OCI-M1 (cell line): ENCODE measurements at regions not wholly inside any gene's neighbourhood (a gene's known extent, or its start where the extent isn't known, plus 50 kb on each side); places are given as distances from the start of the nearest gene placed in this dataset.

Experiments
- DNase-seq: peaks from one replicate; lab custom pipeline; 2025; lab: John Stamatoyannopoulos, UW

DNA sequence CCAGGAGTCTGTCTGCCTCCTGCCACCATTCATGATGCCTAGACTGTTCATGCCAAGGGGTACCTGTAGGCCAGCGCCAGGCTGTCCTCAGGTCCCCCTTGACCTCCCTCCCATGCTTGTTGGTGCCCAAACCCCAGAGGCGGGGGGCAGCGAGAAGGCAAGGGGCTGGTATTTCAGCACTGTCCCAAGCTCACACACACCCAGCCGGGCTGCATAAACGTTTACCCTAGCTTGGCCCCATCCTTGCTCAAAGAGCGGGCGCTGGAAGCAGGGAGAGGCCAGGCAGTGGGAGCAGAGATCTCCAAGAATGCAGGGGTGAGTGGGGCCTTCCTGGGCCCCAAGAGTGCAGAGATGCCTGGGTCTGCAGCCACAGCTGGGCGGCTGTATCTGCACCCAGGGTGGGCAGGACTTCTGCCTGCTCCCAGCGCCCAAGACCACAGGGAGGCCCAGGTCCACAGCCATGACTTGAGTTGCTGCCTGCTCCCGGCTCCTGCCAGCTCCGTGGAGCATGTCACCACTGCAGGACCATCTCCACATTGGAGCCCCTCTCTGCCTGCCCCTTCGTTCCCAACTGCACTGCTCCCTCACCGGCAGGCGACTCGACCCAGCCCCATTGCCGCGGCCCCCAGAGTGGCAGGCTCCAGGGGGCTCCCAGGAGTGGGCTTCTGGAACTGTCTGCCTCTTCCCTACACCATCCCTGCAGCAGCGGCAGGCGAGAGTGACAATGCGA lies 616.6 kb downstream of the METTL4 start:
- no peak for DNase-seq

DNA sequence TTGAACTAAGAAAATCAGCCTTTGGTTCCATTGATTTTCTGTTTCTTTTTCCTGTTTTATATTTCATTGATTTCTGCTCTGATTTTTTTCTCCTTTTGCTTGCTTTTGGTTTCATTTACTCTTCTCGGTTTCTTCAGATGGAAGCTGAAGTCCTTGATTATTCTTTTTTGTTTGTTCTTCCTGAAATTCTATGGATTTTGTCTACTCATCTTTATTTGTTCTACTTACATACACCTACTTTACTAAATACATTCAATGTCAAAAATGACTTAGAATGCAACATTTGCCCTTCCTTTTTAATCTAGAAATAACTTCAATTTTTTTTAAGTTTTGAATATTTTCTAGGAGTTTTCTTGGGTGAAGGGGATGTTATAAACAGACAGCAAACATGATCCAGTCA lies 612.5 kb downstream of the METTL4 start:
- no peak for DNase-seq

DNA sequence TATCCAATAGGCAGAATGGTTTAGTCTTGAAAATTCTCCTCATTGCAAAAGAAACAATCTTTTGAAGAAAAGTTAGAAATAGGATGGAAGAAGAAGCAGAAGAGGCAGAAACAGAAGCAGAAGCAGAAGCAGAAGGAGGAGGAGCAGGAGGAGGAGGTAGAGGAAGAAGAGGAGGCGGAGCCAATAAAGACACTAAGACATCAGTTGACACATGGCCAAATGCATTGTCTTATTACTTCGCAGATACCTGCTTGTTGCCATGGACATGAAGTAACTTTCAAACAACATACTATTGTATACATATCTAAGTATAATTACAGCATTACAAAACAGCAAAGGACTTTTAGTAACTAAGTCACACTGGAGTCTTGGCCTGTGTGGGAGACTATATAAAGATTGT lies 606.3 kb downstream of the METTL4 start:
- DNase-seq = no peak

DNA sequence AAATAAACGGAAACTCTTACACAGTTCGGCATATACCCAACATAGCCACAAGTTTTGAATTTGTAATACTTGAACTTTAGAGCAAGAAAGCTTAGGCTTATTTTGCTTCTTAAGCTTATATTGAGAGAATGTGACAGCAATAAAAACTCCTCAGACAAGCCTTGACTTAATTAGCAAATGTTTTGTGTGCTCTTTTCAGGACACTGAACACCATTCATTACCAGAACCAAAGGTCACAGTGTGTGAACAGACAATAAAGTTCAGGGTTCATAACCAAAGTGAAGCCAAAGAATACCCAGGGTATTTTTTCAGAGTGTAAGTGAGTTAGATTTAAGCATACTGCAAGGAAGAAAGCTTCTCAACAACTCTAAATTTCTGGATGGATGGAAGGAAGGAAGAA lies 605.8 kb downstream of the METTL4 start:
- DNase-seq = no peak

DNA sequence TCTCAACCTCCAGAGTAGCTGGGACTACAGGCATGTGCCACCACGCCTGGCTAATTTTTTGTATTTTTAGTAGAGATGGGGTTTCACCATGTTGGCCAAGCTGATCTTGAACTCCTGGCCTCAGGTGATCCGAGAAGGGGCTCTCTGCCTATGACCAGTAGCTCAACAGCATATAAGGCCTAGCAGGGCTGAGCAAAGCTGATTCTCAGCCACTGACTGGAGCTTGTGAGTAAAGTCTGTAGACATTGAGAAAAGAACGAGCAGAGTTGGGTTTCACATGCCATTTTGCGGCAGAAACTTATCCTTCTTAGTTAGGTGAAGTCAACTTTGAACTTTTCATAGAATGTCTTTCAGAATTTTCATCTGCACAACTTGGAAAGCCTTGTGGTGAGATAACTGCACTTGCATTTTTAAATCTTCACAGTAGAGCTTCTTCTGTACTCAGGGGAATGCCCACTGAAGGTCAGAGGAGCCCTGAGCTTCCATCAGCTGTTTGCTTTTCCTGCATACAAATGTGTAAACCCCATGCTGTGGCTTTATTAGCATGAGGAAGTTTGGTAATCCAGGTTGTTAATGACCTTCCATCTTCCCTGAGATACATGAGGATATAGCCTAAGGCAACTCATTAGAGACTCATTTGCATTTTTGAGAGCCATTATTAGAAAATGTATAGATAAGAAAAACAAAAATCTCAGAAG lies 602.4 kb downstream of the METTL4 start:
- DNase-seq = no peak

DNA sequence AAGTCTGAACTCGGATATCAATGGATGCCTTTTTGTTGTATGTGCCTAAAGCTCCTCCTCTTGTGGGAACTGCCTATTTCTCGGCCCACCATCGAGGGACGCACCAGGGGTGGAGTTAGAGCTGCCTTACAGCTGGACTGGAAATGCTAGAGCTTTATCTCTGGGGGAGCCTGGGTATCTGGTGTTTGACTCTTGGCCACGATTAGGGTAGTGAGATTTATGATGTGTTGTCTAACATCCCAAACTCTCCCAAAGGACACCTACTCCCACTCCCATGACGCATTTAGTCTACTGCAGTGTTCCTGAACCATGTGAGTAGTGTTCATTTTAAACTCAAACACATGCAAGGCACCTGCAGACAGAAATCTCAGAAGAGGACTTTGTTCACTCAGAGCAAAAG lies 594.8 kb downstream of the METTL4 start:
- DNase-seq = no peak

GRCh38 chr18:1982056-1982455 lies 589.2 kb downstream of the METTL4 start:
- no peak for DNase-seq

GRCh38 chr18:1983746-1984515 lies 587.4 kb downstream of the METTL4 start:
- no peak for DNase-seq

- no peak for DNase-seq
These were observed 577.4 kb downstream of the METTL4 start for GRCh38 chr18:1993866-1994265.

- peak; percentile 73 for DNase-seq
These were observed 576.8 kb downstream of the METTL4 start for GRCh38 chr18:1994471-1994870.

DNA sequence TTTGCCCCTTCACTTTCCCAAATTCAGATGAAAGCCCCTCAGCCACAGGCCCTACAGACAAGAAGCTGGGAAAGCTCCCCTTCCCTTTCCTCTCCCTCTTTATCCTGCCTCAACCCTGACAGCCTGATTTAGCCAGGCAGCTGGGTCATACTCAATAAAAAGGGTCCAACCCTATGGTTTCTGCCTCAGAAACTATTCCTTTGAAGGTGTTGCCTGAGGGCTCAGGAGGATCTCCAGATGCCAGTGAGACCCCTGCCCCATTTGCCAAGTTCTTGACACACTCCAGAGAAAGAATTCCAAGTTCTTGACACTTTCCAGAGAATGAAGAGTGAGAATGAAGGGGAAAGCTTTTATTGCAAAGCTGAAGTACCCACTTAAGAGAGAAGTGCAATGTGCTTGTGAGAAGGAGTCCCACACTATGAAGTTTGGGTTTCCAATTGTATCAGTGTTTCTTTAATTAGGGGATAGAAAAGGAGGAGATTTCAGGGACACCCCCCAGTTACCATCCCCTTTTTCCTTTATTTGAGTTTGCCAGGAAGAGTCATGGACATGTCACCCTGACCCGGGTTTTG lies 576.2 kb downstream of the METTL4 start:
- DNase-seq = no peak

DNA sequence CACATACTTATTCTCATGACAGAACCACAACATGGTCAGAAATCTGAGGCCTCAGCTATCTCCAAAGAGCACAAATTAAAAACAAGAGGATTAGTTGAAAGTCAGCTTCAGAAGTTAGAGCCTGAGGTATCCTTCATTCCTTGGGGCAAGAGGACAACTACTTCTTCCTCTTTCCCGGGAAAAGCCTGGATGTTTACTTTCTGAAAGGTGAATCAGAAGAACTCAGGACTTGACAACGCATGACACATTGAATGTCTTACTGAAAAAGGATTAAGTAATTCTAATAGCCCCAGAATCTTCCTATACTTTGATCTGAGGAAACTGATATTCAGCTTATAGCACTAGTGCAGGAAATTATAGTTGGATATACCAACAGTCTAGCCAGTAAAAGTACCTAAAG lies 573.2 kb downstream of the METTL4 start:
- no peak for DNase-seq

DNA sequence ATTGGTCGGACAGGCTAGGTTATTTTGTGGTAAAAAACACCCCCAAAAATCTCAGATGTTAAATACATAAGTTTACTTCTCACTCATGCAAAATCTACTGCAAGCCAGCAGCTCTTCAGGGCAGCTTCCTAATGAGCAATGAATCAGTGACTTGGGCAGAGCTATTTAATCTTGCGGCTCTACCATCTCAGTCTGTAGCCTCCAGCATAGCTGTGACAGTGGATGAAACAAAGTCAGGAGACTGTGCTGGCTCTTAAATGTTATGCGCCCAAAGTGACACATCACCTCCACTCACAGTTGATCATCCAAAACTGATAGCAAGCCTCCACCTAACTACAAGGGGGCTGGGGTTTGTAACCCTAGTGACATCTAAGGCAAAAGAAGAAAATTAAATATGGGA lies 571.9 kb downstream of the METTL4 start:
- no peak for DNase-seq

DNA sequence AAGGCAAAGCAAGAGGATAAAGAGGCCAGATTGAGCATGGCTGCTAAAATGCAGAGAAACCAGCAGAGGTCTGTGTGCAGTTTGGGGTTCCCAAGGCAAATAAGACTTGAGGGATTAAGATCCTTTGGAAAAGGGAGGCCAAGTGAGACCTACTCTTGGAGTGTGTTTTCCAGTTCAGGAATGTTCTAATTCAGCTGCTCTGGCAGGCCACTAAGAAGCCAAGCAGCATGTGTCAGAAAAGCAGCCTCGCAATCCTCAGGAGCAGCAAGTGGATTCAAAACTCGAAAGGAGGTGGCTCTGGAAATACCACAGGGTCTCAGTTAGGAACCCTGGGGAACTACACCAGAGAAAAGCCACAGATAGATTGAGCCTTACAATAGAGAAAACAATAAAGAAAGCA lies 569.2 kb downstream of the METTL4 start:
- peak; percentile 77 for DNase-seq

DNA sequence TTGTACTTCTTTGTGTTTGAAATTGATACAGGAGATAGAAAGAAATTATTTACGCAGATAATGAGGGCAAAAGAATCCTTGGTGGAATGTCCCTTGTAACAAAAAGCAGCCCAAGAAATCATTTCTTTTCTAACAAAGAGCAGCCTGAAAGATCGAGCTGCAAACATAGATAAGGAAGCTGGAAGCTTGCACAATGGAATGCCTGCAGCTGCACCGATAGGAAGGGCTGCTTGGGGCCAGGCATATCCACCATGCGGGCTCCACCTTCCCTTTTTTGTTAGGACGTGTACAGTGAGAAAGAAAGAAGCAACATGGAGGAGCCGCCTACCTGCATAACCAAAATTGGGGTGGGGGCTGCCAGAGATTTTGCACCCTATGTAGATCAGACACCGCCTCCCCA lies 568.7 kb downstream of the METTL4 start:
- peak; percentile 94 for DNase-seq

GRCh38 chr18:2009942-2010697 lies 561.2 kb downstream of the METTL4 start:
- DNase-seq = no peak

- DNase-seq = no peak
These were observed 544.3 kb downstream of the METTL4 start for GRCh38 chr18:2027016-2027415.

DNA sequence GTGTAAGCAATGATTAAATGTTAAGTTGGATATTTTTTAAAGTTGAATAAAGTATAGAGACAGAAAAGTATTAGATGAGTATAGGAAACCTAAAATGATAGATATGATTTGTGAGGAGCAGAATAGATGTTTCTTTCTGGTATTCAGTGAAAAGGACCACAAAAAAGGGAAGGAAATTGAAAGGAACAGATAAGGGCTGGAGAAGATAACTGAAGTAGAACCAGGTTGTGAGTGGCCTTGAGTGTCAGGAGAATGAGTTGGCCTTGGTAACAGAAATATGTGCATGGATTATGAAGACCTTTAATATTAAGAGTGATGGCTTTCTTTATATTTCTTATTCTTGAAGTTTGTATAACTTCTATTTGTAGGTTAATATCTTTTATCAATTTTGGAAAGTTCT lies 543.5 kb downstream of the METTL4 start:
- peak; percentile 55 for DNase-seq

DNA sequence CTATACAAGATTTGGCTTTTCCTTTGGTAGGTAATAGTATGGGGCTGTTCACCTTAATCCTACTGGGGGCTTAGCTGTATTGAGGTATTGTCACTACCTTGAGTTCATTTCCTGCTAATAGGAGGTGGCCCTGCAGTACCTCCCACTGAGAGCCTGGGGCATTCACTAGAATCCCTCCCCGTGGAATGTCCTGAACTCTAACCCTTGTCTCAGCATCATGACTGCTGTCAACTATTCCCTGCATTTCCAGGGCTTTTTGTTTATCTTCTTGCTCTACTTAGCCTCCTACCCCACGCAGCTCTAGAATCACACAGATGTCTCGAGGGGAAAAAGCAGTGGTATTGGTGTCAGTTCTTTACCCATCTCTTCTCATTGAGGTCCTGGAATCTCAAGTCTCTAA lies 542.3 kb downstream of the METTL4 start:
- no peak for DNase-seq

- no peak for DNase-seq
These were observed 540.7 kb downstream of the METTL4 start for GRCh38 chr18:2030647-2031046.

DNA sequence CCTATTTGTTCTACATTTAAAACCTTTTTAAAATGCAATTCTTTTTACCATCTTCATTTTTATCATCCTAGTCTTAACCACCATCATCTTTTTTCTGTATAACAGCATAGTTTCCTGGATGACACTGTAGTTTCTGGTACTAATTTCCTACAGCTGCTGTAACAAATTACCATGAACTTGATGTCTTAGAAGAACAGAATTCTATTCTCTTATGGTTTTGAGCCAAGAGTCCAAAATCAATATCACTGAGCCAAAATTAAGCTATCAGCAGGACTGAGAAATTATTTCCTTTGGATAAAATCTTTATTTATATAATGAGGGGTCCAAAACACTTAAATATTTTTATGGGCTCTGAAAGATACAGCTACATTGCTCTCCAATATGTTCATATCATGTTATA lies 539.3 kb downstream of the METTL4 start:
- no peak for DNase-seq

- DNase-seq = no peak
These were observed 536.2 kb downstream of the METTL4 start for GRCh38 chr18:2035056-2035455.
